Ishikawa (cell line): ENCODE measurements at regions not wholly inside any gene's neighbourhood (a gene's known extent, or its start where the extent isn't known, plus 50 kb on each side); places are given as distances from the start of the nearest gene placed in this dataset.

Experiments
- CEBPB ChIP-seq: IDR thresholded peaks from 2 replicates; pipeline ENCODE4 v1.6.1; 2012
- CREB1 ChIP-seq: IDR thresholded peaks from 2 replicates; pipeline ENCODE4 v1.6.1; 2012; ENCODE audit warnings: low read depth
- EGR1 ChIP-seq: IDR thresholded peaks from 2 replicates; pipeline ENCODE4 v1.6.1; 2012
- EP300 ChIP-seq: IDR thresholded peaks from 2 replicates; pipeline ENCODE4 v1.6.1; 2012; ENCODE audit warnings: borderline replicate concordance
- FOXM1 ChIP-seq: IDR thresholded peaks from 2 replicates; pipeline ENCODE4 v1.6.1; 2012; ENCODE audit warnings: low read depth, borderline replicate concordance
- MAX ChIP-seq: IDR thresholded peaks from 2 replicates; pipeline ENCODE4 v1.6.1; 2012
- NFIC ChIP-seq: IDR thresholded peaks from 2 replicates; pipeline ENCODE4 v1.6.1; 2012
- RAD21 ChIP-seq: IDR thresholded peaks from 2 replicates; pipeline ENCODE4 v1.6.1; 2012; ENCODE audit warnings: low read depth
- REST ChIP-seq: IDR thresholded peaks from 2 replicates; pipeline ENCODE4 v1.6.1; 2012; ENCODE audit warnings: low read depth, mild to moderate bottlenecking
- TAF1 ChIP-seq: IDR thresholded peaks from 2 replicates; pipeline ENCODE4 v1.6.1; 2012; ENCODE audit warnings: low read depth, mild to moderate bottlenecking
- TCF12 ChIP-seq: IDR thresholded peaks from 2 replicates; pipeline ENCODE4 v1.6.1; 2012; ENCODE audit warnings: low read depth
- TEAD4 ChIP-seq: IDR thresholded peaks from 2 replicates; pipeline ENCODE4 v1.6.1; 2012
- USF1 ChIP-seq: IDR thresholded peaks from 2 replicates; pipeline ENCODE4 v1.6.1; 2012
- YY1 ChIP-seq: IDR thresholded peaks from 2 replicates; pipeline ENCODE4 v1.6.1; 2012; ENCODE audit warnings: low read depth
- ZBTB7A ChIP-seq: IDR thresholded peaks from 2 replicates; pipeline ENCODE4 v1.6.1; 2012; ENCODE audit warnings: low read depth

GRCh38 chr5:121745407-121745806, 106.3 kb upstream of the FTMT start:
- TF ChIP-seq TAF1: no peak
- TF ChIP-seq ZBTB7A: no peak
- no peak for TF ChIP-seq EGR1
- TF ChIP-seq TEAD4: no peak
- no peak for TF ChIP-seq EP300
- TF ChIP-seq FOXM1: no peak
- no peak for TF ChIP-seq MAX
- TF ChIP-seq YY1: no peak
- no peak for TF ChIP-seq USF1
- TF ChIP-seq CREB1: no peak
- no peak for TF ChIP-seq NFIC
- TF ChIP-seq REST: no peak
- no peak for TF ChIP-seq CEBPB
- no peak for TF ChIP-seq RAD21
- TF ChIP-seq TCF12: no peak

GRCh38 chr5:121746763-121747162, 104.9 kb upstream of the FTMT start:
- no peak for TF ChIP-seq RAD21
- TF ChIP-seq TEAD4: no peak
- TF ChIP-seq MAX: no peak
- no peak for TF ChIP-seq CREB1
- TF ChIP-seq EGR1: no peak
- no peak for TF ChIP-seq YY1
- TF ChIP-seq NFIC: no peak
- TF ChIP-seq USF1: no peak
- TF ChIP-seq TAF1: no peak
- TF ChIP-seq ZBTB7A: no peak
- TF ChIP-seq EP300: no peak
- no peak for TF ChIP-seq REST
- TF ChIP-seq CEBPB: no peak
- no peak for TF ChIP-seq TCF12
- no peak for TF ChIP-seq FOXM1

- TF ChIP-seq REST (no peak), EGR1 (no peak), FOXM1 (no peak), USF1 (no peak), NFIC (no peak), ZBTB7A (no peak), EP300 (no peak), CEBPB (no peak), RAD21 (no peak), TAF1 (no peak), MAX (no peak), CREB1 (no peak), TEAD4 (no peak), YY1 (no peak), TCF12 (no peak)
Measured at GRCh38 chr5:121748686-121749085, 103.0 kb upstream of the FTMT start.

- TF ChIP-seq EP300 (no peak), TEAD4 (no peak), FOXM1 (no peak), EGR1 (no peak), ZBTB7A (no peak), YY1 (no peak), USF1 (no peak)
Measured at GRCh38 chr5:121752149-121752548, 99.5 kb upstream of the FTMT start.
